ENCODE measurements at regions not wholly inside any gene's neighbourhood (a gene's known extent, or its start where the extent isn't known, plus 50 kb on each side); places are given as distances from the start of the nearest gene placed in this dataset.

- Histone ChIP-seq H3K36me3 (ENCODE audit: low read depth) (no peaks in the 10 kb centered on the region), H3K4me1 (ENCODE audit: insufficient read depth, poor library complexity, severe bottlenecking) (no peaks in the 10 kb centered on the region)
Observed at GRCh38 chr7:41754046-41754445, 51.2 kb upstream of the INHBA start.

More at GRCh38 chr7:41754046-41754445, 51.2 kb upstream of the INHBA start:
- DNase-seq (ENCODE audit: low spot score): no peak
- no peak for ATAC-seq (ENCODE audit: low read depth)
- Histone ChIP-seq H3K9me3 (ENCODE audit: severe bottlenecking) (peaks cover 6% of the 10 kb centered on the region), H3K4me3 (ENCODE audit: severe bottlenecking) (no peak overlapping the region), H3K27me3 (ENCODE audit: insufficient read depth, poor library complexity, severe bottlenecking) (no peaks in the 10 kb centered on the region), H3K27ac (ENCODE audit: poor library complexity, severe bottlenecking) (no peak overlapping the region)
- TF ChIP-seq, protein P1, sequence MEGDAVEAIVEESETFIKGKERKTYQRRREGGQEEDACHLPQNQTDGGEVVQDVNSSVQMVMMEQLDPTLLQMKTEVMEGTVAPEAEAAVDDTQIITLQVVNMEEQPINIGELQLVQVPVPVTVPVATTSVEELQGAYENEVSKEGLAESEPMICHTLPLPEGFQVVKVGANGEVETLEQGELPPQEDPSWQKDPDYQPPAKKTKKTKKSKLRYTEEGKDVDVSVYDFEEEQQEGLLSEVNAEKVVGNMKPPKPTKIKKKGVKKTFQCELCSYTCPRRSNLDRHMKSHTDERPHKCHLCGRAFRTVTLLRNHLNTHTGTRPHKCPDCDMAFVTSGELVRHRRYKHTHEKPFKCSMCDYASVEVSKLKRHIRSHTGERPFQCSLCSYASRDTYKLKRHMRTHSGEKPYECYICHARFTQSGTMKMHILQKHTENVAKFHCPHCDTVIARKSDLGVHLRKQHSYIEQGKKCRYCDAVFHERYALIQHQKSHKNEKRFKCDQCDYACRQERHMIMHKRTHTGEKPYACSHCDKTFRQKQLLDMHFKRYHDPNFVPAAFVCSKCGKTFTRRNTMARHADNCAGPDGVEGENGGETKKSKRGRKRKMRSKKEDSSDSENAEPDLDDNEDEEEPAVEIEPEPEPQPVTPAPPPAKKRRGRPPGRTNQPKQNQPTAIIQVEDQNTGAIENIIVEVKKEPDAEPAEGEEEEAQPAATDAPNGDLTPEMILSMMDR (IDR thresholded peaks at IDR 0.05; ENCODE audit: poor library complexity, severe bottlenecking): no peak
